Liver (tissue), 2 donors: ENCODE measurements at regions not wholly inside any gene's neighbourhood (a gene's known extent, or its start where the extent isn't known, plus 50 kb on each side); places are given as distances from the start of the nearest gene placed in this dataset.

Experiments
- CTCF ChIP-seq: fragments of 150-350 bp; IDR thresholded peaks from 2 replicates; pipeline ENCODE4 v1.5.1; 2017; ENCODE audit warnings: improper control_type of control experiment, low read depth, low read length; ENCODE audit not compliant: missing input control
- REST ChIP-seq: IDR thresholded peaks from 2 replicates; pipeline ENCODE4 v1.6.1; 2016; ENCODE audit warnings: antibody characterized with exemption, mild to moderate bottlenecking
- donor health status: healthy.

DNA sequence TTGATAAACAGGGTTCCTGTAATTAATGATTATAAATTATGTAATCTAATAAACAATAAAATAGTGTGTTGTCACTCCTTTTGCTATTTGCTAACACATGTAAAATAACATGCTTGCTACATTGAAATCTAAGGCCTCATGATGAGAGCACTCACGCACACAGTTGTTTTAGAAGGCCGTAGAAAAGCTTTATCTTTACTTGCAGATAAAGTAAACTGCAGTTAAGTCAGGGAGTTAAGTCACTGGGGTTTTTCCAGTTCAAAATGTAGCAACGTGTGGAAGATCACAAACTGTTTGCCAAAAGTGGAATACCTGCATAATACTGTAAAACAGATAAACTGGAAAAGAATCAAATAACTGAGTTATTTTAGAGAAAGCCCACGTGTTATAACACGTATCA lies 187.3 kb upstream of the PACRGL start:
- TF ChIP-seq REST (no peak), CTCF (no peak)
